Thymus (tissue), 11 donors: ENCODE measurements at regions not wholly inside any gene's neighbourhood (a gene's known extent, or its start where the extent isn't known, plus 50 kb on each side); places are given as distances from the start of the nearest gene placed in this dataset.

ENCODE experiments used
- DNase-seq, 9 donors: peaks; one replicate each; pipeline ENCODE4 v3.0.0-alpha.2; 2013; ENCODE audit warnings: low spot score in 9 of 9, low read depth in 6 of 9, missing footprints in 1 of 9
- H3K27ac ChIP-seq, 2 donors: one replicate each; pipeline ENCODE4 v1.5.1; 2013; ENCODE audit warnings: control low read depth in 1 of 2, low read depth in 1 of 2, low read length in 1 of 2, mild to moderate bottlenecking in 1 of 2, moderate library complexity in 1 of 2
- H3K27me3 ChIP-seq, 2 donors: one replicate each; pipeline ENCODE4 v1.5.1; 2013; ENCODE audit warnings: low read length in 1 of 2; ENCODE audit not compliant: control insufficient read depth in 2 of 2, insufficient read depth in 1 of 2
- H3K36me3 ChIP-seq, 2 donors: one replicate each; pipeline ENCODE4 v1.5.1; 2013; ENCODE audit warnings: low read length in 1 of 2, mild to moderate bottlenecking in 1 of 2, moderate library complexity in 1 of 2; ENCODE audit not compliant: control insufficient read depth in 2 of 2, insufficient read depth in 2 of 2
- H3K4me1 ChIP-seq, 2 donors: one replicate each; pipeline ENCODE4 v1.5.1; 2013; ENCODE audit warnings: low read length in 2 of 2; ENCODE audit not compliant: control insufficient read depth in 2 of 2, insufficient read depth in 2 of 2
- H3K4me3 ChIP-seq, 2 donors: one replicate each; pipeline ENCODE4 v1.5.1; 2013; ENCODE audit warnings: low read length in 2 of 2, control low read depth in 1 of 2, mild to moderate bottlenecking in 1 of 2
- H3K9me3 ChIP-seq, 2 donors: one replicate each; pipeline ENCODE4 v1.5.1; 2013; ENCODE audit warnings: low read length in 1 of 2, mild to moderate bottlenecking in 1 of 2; ENCODE audit not compliant: control insufficient read depth in 2 of 2, insufficient read depth in 1 of 2
- WGBS: extraction: QIAGEN DNeasy Blood & Tissue Kit; methylation state at CpG from one replicate; pipeline ENCODE4 v1.1.7; 2013; 5-methylcytosine and 5-hydroxymethylcytosine counted together
- donor health status: healthy.

DNA sequence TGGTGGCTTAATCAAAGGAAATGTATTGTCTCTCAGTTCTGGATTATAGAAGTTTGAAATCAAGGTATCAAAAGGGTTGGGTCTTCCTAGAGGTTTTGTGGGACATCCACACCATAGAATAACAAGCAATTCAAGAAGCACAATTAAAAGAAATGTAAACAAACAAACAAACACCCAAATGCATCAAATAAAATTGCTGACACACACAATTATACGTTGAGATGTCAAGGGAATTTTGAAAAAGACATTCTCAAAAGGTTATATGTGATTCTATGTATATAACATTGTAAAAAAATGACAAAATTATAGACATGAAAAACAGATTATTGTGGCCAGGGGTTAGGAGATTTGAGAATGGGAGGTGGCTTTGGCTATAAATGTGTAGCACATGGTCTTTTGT, 250.7 kb upstream of the AGA start:
- no peaks in the 10 kb centered on the region for H3K36me3 ChIP-seq
- no peak overlapping the region for H3K4me3 ChIP-seq
- no peak overlapping the region for H3K27ac ChIP-seq
- no peaks in the 10 kb centered on the region for H3K4me1 ChIP-seq
- 77% methylated on average over 1 of the region's 1 CpG for WGBS
- no peaks in the 10 kb centered on the region for H3K9me3 ChIP-seq
- no peak for DNase-seq
- no peaks in the 10 kb centered on the region for H3K27me3 ChIP-seq

DNA sequence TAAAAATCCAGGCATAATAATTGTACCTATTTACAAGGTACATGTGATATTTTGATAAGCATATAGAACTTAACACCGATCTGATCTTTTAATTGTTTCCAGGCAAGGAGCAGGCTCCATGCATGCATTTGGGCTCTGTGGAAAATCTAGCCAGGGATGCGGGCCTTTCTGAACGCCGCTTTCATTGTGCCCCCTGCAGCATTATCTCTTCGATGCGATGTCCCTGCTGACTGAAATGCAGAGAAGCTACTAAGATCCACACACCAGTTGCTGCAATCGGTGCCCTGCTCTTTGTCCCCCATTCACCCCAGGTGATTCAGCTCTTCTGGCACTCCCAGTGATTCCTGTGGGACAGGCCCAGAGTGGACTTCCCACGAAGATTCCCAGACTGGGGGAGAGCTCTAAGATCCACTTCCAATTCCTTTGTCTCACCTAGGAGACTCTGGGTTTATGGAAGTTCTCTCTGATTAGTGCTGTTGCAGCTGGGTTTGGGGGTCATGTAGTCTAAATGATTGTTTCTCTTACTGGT, 254.3 kb upstream of the AGA start:
- no peak overlapping the region for H3K4me3 ChIP-seq
- no peaks in the 10 kb centered on the region for H3K4me1 ChIP-seq
- no peaks in the 10 kb centered on the region for H3K36me3 ChIP-seq
- DNase-seq, result no peak
- H3K27me3 ChIP-seq, result no peaks in the 10 kb centered on the region
- 79% methylated on average over 8 of the region's 8 CpGs for WGBS
- no peak overlapping the region for H3K27ac ChIP-seq
- no peaks in the 10 kb centered on the region for H3K9me3 ChIP-seq

DNA sequence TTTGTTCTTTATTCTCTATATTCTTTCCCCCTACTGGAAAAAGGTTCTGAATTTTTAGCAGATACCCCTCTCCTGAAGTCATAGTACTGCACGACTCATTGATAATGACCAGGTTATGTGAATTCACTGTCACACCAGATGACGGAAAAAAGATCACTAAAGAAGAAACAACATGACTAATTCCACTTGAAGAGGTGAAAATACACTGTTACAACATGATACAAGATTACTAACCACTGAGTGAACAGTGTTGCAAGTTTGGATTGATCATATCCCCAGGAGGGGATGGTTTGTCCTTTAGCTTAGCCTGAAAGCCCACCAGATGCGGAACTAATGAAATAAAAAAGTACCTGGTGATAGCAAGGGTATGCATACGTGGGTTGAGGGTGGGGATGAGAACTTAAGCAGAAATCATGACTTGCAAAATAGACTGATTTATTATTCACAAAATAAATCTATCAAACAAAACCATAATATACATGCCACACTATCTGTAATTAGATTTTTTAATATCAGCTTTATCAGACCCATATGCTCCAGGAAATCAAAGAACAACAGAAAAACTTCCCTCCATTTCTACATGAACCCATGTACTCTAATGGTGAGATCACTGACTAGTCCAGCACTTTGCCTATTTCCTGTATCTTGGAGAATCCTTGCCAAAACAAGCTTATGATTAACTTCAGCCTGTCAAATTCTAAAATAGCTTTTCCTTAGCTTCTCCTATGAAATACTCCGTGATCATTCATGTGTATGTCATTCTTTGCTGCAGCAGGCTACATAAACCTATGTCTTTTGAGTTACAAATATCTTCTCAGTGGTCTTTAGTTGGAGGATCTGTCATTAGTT, 257.4 kb upstream of the AGA start:
- no peak for DNase-seq
- Histone ChIP-seq H3K9me3 (no peaks in the 10 kb centered on the region), H3K36me3 (no peaks in the 10 kb centered on the region), H3K27ac (no peak overlapping the region), H3K4me1 (no peaks in the 10 kb centered on the region), H3K27me3 (no peaks in the 10 kb centered on the region), H3K4me3 (no peak overlapping the region)
- WGBS, result 90% methylated on average over 5 of the region's 5 CpGs

- Histone ChIP-seq H3K36me3 (no peaks in the 10 kb centered on the region), H3K27me3 (no peaks in the 10 kb centered on the region), H3K9me3 (no peaks in the 10 kb centered on the region), H3K4me1 (no peaks in the 10 kb centered on the region), H3K27ac (no peak overlapping the region), H3K4me3 (no peak overlapping the region)
- DNase-seq, result no peak
- 94% methylated on average over 2 of the region's 2 CpGs for WGBS
Observed at GRCh38 chr4:177706916-177707315, 264.7 kb upstream of the AGA start.

DNA sequence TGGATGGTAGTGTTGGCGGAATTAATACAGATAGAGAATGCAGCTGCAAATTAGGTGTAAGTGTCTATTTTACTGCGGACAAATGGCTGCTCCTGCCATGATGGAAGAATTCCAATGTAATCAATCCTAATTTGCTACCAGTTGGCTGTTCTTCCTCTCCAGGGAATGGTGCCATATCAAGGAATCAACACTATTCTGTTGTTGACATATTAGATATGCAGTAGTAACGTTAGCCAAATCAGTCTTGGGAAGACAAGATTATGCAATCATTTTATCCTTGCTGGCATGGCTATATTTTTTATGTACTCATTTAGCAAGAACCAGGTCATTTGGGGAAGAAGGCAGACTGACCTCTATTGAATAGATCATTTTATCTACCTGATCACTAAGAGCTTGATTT, 271.2 kb upstream of the AGA start:
- WGBS, result 95% methylated on average over 3 of the region's 3 CpGs
- no peaks in the 10 kb centered on the region for H3K4me1 ChIP-seq
- H3K36me3 ChIP-seq, result no peaks in the 10 kb centered on the region
- no peaks in the 10 kb centered on the region for H3K27me3 ChIP-seq
- H3K4me3 ChIP-seq, result no peak overlapping the region
- no peak for DNase-seq
- H3K9me3 ChIP-seq, result no peaks in the 10 kb centered on the region
- no peak overlapping the region for H3K27ac ChIP-seq

DNA sequence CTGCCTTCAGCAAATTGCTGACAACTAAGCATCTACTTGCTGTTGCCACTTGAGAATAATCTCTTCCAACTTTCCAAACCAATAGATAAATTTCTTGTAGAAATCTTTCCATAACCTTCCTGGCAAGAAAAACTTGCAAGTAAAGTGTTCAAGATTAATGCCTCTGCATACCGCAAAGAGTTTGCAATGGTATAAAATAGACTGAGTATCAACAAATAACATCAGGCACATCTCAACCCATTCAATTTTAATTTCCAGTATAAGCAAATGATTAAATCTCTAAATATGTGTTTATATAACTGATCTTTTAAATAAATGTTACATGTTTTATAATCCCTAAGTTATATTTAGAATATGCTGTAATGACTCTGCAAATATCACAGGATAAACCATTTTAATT, 275.2 kb upstream of the AGA start:
- Histone ChIP-seq H3K4me3 (no peak overlapping the region), H3K4me1 (no peaks in the 10 kb centered on the region), H3K36me3 (no peaks in the 10 kb centered on the region), H3K27ac (no peak overlapping the region), H3K27me3 (no peaks in the 10 kb centered on the region), H3K9me3 (no peaks in the 10 kb centered on the region)
- DNase-seq, result no peak
- 99% methylated on average over 1 of the region's 1 CpG for WGBS

DNA sequence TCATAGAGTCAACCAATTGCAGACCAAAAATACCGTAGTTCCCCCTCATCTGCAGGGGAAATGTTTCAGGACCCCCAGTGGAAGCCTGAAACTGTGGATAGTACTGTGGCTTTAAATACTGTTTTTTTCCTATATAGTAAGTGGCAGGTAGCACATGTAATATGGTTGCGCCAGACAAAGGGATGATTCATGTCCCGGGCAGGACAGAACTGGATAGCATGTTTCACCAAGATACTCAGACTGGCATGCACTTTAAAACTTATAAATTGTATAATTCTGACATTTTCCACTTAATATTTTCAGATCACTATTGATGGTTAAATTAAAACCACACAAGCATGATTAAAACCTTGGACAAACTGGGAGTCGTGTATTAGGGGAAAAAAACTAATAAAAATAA, 276.3 kb upstream of the AGA start:
- H3K4me1 ChIP-seq, result no peaks in the 10 kb centered on the region
- no peaks in the 10 kb centered on the region for H3K36me3 ChIP-seq
- WGBS, result 90% methylated on average over 4 of the region's 4 CpGs
- H3K4me3 ChIP-seq, result no peak overlapping the region
- no peak overlapping the region for H3K27ac ChIP-seq
- no peaks in the 10 kb centered on the region for H3K27me3 ChIP-seq
- no peak for DNase-seq
- H3K9me3 ChIP-seq, result no peaks in the 10 kb centered on the region

DNA sequence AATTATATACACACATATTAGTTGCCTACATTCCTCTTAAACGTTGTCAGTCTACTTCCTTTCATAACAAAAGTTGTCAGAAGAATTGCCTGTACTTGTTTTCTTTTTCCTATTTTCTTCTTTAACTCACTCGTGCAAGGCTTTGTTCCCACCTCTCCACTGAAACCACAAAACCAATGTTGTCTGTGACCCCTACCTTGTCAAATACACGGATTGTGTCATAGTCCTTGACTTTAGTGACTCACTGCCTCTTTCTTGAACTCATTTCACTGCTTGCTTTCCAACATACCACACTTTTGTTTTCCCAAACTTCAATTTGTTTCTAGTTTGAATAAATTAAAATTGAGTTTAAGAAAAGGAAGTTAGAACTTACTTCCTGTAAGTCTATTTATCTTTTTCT, 283.9 kb upstream of the AGA start:
- DNase-seq, result no peak

GRCh38 chr4:177728361-177729152, 286.3 kb upstream of the AGA start:
- Histone ChIP-seq H3K27ac (no peak overlapping the region), H3K4me1 (no peaks in the 10 kb centered on the region), H3K27me3 (no peaks in the 10 kb centered on the region), H3K4me3 (no peak overlapping the region), H3K36me3 (no peaks in the 10 kb centered on the region), H3K9me3 (no peaks in the 10 kb centered on the region)
- WGBS, result 78% methylated on average over 27 of the region's 27 CpGs
- DNase-seq, result no peak

More for the DNA sequence above, 283.9 kb upstream of the AGA start:
- Histone ChIP-seq H3K4me1 (no peaks in the 10 kb centered on the region), H3K27ac (no peak overlapping the region), H3K36me3 (no peaks in the 10 kb centered on the region), H3K4me3 (no peak overlapping the region), H3K9me3 (no peaks in the 10 kb centered on the region), H3K27me3 (no peaks in the 10 kb centered on the region)
- 7% methylated on average over 3 of the region's 3 CpGs for WGBS
